Heart left ventricle (tissue), 16 donors: ENCODE measurements at regions not wholly inside any gene's neighbourhood (a gene's known extent, or its start where the extent isn't known, plus 50 kb on each side); places are given as distances from the start of the nearest gene placed in this dataset.

Experiments
- ATAC-seq, 4 donors: fragments of 200-7000 bp; cut with Tn5 transposase; one replicate each; pipeline ENCODE4 v1.9.1; 2020 to 2022; ENCODE audit warnings: moderate library complexity in 4 of 4, mild to moderate bottlenecking in 3 of 4, moderate number of reproducible peaks in 1 of 4
- DNase-seq, 5 donors: peaks; one replicate each; pipeline ENCODE4 v3.0.0-alpha.2; 2020
- H3K27ac ChIP-seq, 12 donors: fragments of 200-600 bp; sonication (generic) in 4 of 12; one replicate each; pipeline versions ENCODE4 v1.5.0 to v1.8.0; 2016 to 2022; ENCODE audit warnings: mild to moderate bottlenecking in 2 of 12
- H3K27me3 ChIP-seq, 9 donors: fragments of 200-600 bp; sonication (generic) in 2 of 9; one replicate each; pipeline versions ENCODE4 v1.5.1 to v1.8.0; 2016 to 2022; ENCODE audit warnings: mild to moderate bottlenecking in 3 of 9
- H3K36me3 ChIP-seq, 9 donors: fragments of 200-600 bp; sonication (generic) in 2 of 9; one replicate each; pipeline versions ENCODE4 v1.5.0 to v1.8.0; 2018 to 2022; ENCODE audit warnings: mild to moderate bottlenecking in 2 of 9
- H3K4me1 ChIP-seq, 12 donors: fragments of 200-600 bp; sonication (generic) in 4 of 12; one replicate each; pipeline versions ENCODE4 v1.5.0 to v1.8.0; 2016 to 2022; ENCODE audit warnings: mild to moderate bottlenecking in 3 of 12
- H3K4me3 ChIP-seq, 12 donors: fragments of 200-600 bp; sonication (generic) in 4 of 12; one replicate each; pipeline versions ENCODE4 v1.5.0 to v1.8.0; 2017 to 2022; ENCODE audit warnings: mild to moderate bottlenecking in 9 of 12, moderate library complexity in 4 of 12
- H3K9me3 ChIP-seq, 12 donors: fragments of 200-600 bp; sonication (generic) in 4 of 12; one replicate each; pipeline versions ENCODE4 v1.5.0 to v1.8.0; 2016 to 2022; ENCODE audit warnings: mild to moderate bottlenecking in 1 of 12
- POLR2A ChIP-seq, 2 donors: fragments of 450-650 bp; IDR thresholded peaks; one replicate each; pipeline ENCODE4 v1.6.1; 2017; ENCODE audit warnings: antibody characterized with exemption in 2 of 2, mild to moderate bottlenecking in 2 of 2, moderate library complexity in 2 of 2
- WGBS, 4 donors: extraction: QIAGEN DNeasy Blood & Tissue Kit in 2 of 4; methylation state at CpG; one replicate each; pipeline versions ENCODE4 v1.1.5 to v1.1.7; 2013 to 2018; 5-methylcytosine and 5-hydroxymethylcytosine counted together
- intact Hi-C, 10 donors: fragments of 100-400 bp; cut with DNase I; formaldehyde crosslinking; loops; one replicate each; pipeline versions ENCODE4 v1.11.1 to v1.14.2; 2022
- TF ChIP-seq, protein P1 (sequence below), 12 donors: fragments of 200-600 bp; sonication (generic) in 4 of 12; IDR thresholded peaks; one replicate each; pipeline versions ENCODE4 v1.5.0 to v1.8.0; 2018 to 2022; ENCODE audit warnings: antibody characterized with exemption in 12 of 12, mild to moderate bottlenecking in 5 of 12
- donor health status: ischemic (EF 13 %, LVEDD 7.1; RV severe dilation, severe dysfunction).
- donor health status: healthy with polysubstance abuse.
- donor health status: DM: no; HTN: yes; CAD: no.
- donor health status: DM: no; HTN: no; CAD: no.
- donor health status: ischemic (EF 25% LVEDD 6.9; RV normal size, moderate dysfunction).
- donor health status: ischemic (EF 25% LVEDD 5.7; RV mildly dilated, moderate dysfunction).
- donor health status: healthy.
- donor health status: DM: yes; HTN: yes; CAD: no.
- donor health status: ischemic (EF 35%, LVEDD 5.7; RV mildly dilated, moderate dysfunction).
- donor health status: nonischemic (EF 11% LVEDD 7.7; RV severe dilation, severe dysfunction).
- donor health status: DM: yes; HTN: yes; CAD: no.
- donor health status: PGD.
- donor health status: ischemic (EF 29% LVEDD 5.4; RV normal size, mild dysfunction).
- donor health status: nonischemic (EF 23%, LVEDD 6.1; RV moderate dilation, normal function).

DNA sequence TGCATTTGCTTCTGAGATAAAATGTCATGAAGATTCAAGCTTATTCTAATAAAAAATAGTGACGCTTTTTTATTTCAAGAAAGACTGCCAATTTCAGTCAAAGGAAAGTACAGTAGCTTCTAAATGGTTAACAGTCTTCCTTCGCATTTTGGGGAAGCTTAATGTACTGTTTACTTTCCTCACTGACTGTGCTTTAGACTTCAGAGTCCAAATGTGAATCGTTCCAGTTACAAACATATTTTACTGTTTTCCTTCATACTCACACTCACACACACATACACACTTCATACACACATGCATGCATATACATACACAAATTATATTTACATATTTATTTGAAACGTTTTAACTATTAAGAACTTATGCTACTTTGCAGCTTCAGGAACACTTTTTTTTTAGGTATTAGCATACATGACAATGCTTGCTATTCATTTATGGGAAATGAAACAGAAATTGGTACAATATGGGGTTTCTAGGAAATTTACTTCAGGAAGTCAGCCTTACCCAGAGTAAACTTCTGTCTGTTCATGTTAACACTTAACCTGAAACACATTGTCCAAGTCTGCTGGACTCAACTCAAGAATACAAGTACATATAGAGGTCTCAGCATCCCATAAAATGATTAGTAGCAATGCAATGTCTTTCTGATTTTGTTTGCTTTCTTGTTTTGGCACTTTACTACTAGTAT is 145.4 kb downstream of the RPS12 start:
- H3K4me1 ChIP-seq: peaks cover 0 to 17% (median 3%) of the 10 kb centered on the region in 12 donors
- H3K4me3 ChIP-seq: no peak overlapping the region
- DNase-seq (no peak), ATAC-seq (no peak)
- peaks cover 0 to 4% (median 0%) of the 10 kb centered on the region in 9 donors for H3K27me3 ChIP-seq
- intact Hi-C loops: loop anchor here (5.0 to 10.0 kb wide), 14 partner anchors 98 to 595 kb away; partner anchors contain the start of gene EYA4 (in 4 of the 10)
- no peaks in the 10 kb centered on the region for H3K9me3 ChIP-seq
- no peak overlapping the region for H3K27ac ChIP-seq
- 62 to 68% (median 68%) methylated on average over 4 of the region's 4 CpGs for WGBS, 4 donors
- no peaks in the 10 kb centered on the region for H3K36me3 ChIP-seq
- TF ChIP-seq POLR2A (IDR thresholded peaks at IDR 0.05): no peak
- TF ChIP-seq, protein P1, sequence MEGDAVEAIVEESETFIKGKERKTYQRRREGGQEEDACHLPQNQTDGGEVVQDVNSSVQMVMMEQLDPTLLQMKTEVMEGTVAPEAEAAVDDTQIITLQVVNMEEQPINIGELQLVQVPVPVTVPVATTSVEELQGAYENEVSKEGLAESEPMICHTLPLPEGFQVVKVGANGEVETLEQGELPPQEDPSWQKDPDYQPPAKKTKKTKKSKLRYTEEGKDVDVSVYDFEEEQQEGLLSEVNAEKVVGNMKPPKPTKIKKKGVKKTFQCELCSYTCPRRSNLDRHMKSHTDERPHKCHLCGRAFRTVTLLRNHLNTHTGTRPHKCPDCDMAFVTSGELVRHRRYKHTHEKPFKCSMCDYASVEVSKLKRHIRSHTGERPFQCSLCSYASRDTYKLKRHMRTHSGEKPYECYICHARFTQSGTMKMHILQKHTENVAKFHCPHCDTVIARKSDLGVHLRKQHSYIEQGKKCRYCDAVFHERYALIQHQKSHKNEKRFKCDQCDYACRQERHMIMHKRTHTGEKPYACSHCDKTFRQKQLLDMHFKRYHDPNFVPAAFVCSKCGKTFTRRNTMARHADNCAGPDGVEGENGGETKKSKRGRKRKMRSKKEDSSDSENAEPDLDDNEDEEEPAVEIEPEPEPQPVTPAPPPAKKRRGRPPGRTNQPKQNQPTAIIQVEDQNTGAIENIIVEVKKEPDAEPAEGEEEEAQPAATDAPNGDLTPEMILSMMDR (IDR thresholded peaks at IDR 0.05): no peak

DNA sequence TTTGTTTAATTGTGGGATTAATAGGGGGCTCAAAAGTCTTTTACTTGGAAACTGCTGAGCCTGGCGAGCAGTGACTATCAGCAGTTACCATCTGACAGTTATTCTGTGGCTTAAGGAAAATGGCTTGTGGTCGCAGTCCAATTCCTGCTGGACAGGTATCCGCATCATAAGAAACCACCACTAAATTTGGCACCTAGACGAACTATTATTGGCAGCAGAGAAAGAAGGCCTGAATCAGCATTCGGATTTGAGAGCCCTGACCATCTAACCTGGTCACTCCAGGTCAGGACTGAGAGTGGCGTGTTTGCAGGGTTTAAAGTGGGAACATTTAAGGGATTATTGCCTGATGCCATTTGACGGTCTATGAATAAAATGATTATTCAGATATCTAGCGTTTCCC is 146.4 kb downstream of the RPS12 start:
- Histone ChIP-seq H3K4me3 (no peak overlapping the region), H3K36me3 (no peaks in the 10 kb centered on the region), H3K4me1 (peaks cover 0 to 22% (median 7%) of the 10 kb centered on the region in 12 donors), H3K27ac (no peak overlapping the region), H3K9me3 (no peaks in the 10 kb centered on the region), H3K27me3 (peaks cover 0 to 4% (median 0%) of the 10 kb centered on the region in 9 donors)
- TF ChIP-seq, protein P1 (IDR thresholded peaks at IDR 0.05): no peak
- no peak for TF ChIP-seq POLR2A (IDR thresholded peaks at IDR 0.05)
- no peak for DNase-seq
- 36 to 63% (median 52%) methylated on average over 8 of the region's 8 CpGs for WGBS, 4 donors
- intact Hi-C loops: loop anchor here (5.0 to 10.0 kb wide), 13 partner anchors 97 to 594 kb away; partner anchors contain the start of gene EYA4 (in 4 of the 10)
- no peak for ATAC-seq

DNA sequence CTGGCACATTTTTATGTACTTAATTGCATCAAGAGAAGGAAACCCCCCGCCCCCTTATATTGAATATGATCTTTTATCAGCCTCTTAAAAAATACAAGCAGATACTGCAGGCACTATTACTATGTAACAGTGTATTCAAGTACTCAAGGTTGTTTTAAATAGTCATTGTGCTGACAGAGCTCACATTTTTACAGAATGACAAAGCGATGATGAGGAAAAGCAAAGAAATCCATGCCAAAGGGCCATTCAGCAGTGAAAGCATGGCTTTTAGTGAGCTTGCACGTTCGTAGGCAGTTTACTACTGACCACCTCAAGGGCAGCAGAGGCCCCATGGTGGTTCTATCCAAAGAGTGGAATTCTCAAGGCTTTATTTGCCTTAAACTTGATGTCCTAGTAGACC is 146.8 kb downstream of the RPS12 start:
- 29 to 39% (median 34%) methylated on average over 4 of the region's 4 CpGs for WGBS, 4 donors
- intact Hi-C loops: loop anchor here (5.0 to 10.0 kb wide), 13 partner anchors 96 to 594 kb away; partner anchors contain the start of gene EYA4 (in 4 of the 10)
- Histone ChIP-seq H3K9me3 (no peaks in the 10 kb centered on the region), H3K27ac (no peak overlapping the region), H3K27me3 (peaks cover 0 to 4% (median 0%) of the 10 kb centered on the region in 9 donors), H3K4me3 (no peak overlapping the region), H3K36me3 (no peaks in the 10 kb centered on the region), H3K4me1 (peaks cover 0 to 22% (median 7%) of the 10 kb centered on the region in 12 donors)
- DNase-seq (no peak), ATAC-seq (peak in 1 of 4 donors; percentile 28)
- no peak for TF ChIP-seq POLR2A (IDR thresholded peaks at IDR 0.05)
- TF ChIP-seq, protein P1 (IDR thresholded peaks at IDR 0.05): no peak

DNA sequence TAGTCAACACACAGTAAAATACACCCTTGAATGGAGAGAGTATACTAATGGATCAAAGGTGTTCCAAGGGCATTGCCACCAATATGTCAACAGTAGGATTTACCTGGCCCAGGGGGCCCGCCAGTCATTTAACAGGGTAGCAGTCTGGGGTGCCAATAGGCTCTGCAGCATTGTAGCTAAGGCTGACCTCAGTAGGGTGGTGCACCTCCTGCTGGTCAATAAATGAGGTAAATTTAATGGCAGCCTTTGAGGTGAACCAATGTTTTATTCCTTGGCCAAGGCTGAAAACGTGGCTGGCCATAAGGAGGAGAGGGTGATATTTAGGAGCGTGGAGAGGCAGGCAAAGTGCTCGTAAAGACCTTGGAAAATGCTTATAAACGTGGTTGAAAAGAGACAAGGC is 147.2 kb downstream of the RPS12 start:
- no peak for DNase-seq
- no peak for ATAC-seq
- Histone ChIP-seq H3K4me1 (peaks cover 0 to 22% (median 7%) of the 10 kb centered on the region in 12 donors), H3K9me3 (no peaks in the 10 kb centered on the region), H3K36me3 (no peaks in the 10 kb centered on the region), H3K4me3 (no peak overlapping the region), H3K27ac (no peak overlapping the region), H3K27me3 (peaks cover 0 to 4% (median 0%) of the 10 kb centered on the region in 9 donors)
- no peak for TF ChIP-seq POLR2A (IDR thresholded peaks at IDR 0.05)
- TF ChIP-seq, protein P1 (IDR thresholded peaks at IDR 0.05): peak in 1 of 12 donors; percentile 4
- 83 to 92% (median 87%) methylated on average over 5 of the region's 5 CpGs for WGBS, 4 donors
- intact Hi-C loops: loop anchor here (2.0 to 10.0 kb wide), 14 partner anchors 96 to 593 kb away; partner anchors contain the start of gene EYA4 (in 4 of the 10)
